OCI-LY7 (cell line): ENCODE measurements at regions not wholly inside any gene's neighbourhood (a gene's known extent, or its start where the extent isn't known, plus 50 kb on each side); places are given as distances from the start of the nearest gene placed in this dataset.

ENCODE experiments used
- BruUV-seq: library from RNA; stranded (reverse); fragments of 400-500 nt; replicated peaks from 2 replicates; lab custom pipeline; 2021; lab: Mats Ljungman, UMichigan
- CTCF ChIA-PET: fragments of 300-600 bp; sonication (Branson Sonifier 250); formaldehyde crosslinking; loops from one replicate; lab custom pipeline; 2022; ENCODE audit warnings: antibody characterized with exemption; ENCODE audit not compliant: unreplicated experiment; lab: Charles Lee
- POLR2A ChIA-PET: fragments of 300-600 bp; sonication (Branson Sonifier 250); formaldehyde crosslinking; loops from one replicate; lab custom pipeline; 2022; ENCODE audit warnings: antibody characterized with exemption; lab: Charles Lee
- DNase-seq: peaks from one replicate; pipeline ENCODE4 v3.0.0-alpha.2; 2015; ENCODE audit warnings: low spot score
- H2AFZ ChIP-seq: fragments of 200-600 bp; sonication (generic), shearing (Covaris generic); 2 replicates; pipeline ENCODE4 v1.6.1; 2014; ENCODE audit warnings: mild to moderate bottlenecking, antibody characterized with exemption, low read length, moderate library complexity
- H3K27ac ChIP-seq: fragments of 200-600 bp; sonication (generic); 2 replicates; pipeline ENCODE4 v1.5.1; 2014; ENCODE audit warnings: mixed run types, low read depth, mild to moderate bottlenecking, moderate library complexity, low read length, inconsistent platforms; ENCODE audit not compliant: poor library complexity, severe bottlenecking
- H3K36me3 ChIP-seq: fragments of 200-600 bp; sonication (generic); 2 replicates; pipeline ENCODE4 v1.6.1; 2014; ENCODE audit warnings: mild to moderate bottlenecking, antibody characterized with exemption, low read length, moderate library complexity, mixed read lengths; ENCODE audit not compliant: insufficient read depth
- H3K4me1 ChIP-seq: fragments of 200-600 bp; sonication (generic); 2 replicates; pipeline ENCODE4 v1.5.1; 2014; ENCODE audit warnings: mild to moderate bottlenecking, low read length; ENCODE audit not compliant: insufficient read depth, poor library complexity, severe bottlenecking
- H3K4me2 ChIP-seq: fragments of 200-600 bp; sonication (generic); 2 replicates; pipeline ENCODE4 v1.6.1; 2014; ENCODE audit warnings: mild to moderate bottlenecking, low read length
- H3K4me3 ChIP-seq: fragments of 200-600 bp; sonication (generic); 2 replicates; pipeline ENCODE4 v1.5.1; 2014; ENCODE audit warnings: mild to moderate bottlenecking, low read depth, low read length; ENCODE audit not compliant: poor library complexity, severe bottlenecking
- H3K79me2 ChIP-seq: fragments of 200-600 bp; sonication (generic); 2 replicates; pipeline ENCODE4 v1.6.1; 2016; ENCODE audit warnings: low read depth, mild to moderate bottlenecking, low read length, moderate library complexity, mixed read lengths; ENCODE audit not compliant: insufficient read depth
- H3K9me2 ChIP-seq: fragments of 200-600 bp; sonication (generic); 2 replicates; pipeline ENCODE4 v1.6.1; 2016; ENCODE audit warnings: mild to moderate bottlenecking, low read length, mixed read lengths; ENCODE audit not compliant: insufficient read depth
- H3K9me3 ChIP-seq: fragments of 200-600 bp; sonication (generic); 2 replicates; pipeline ENCODE4 v1.6.1; 2014; ENCODE audit warnings: mild to moderate bottlenecking, mixed run types, low read length, mixed read lengths
- H4K20me1 ChIP-seq: fragments of 200-600 bp; sonication (generic); 2 replicates; pipeline ENCODE4 v1.6.1; 2014; ENCODE audit warnings: mild to moderate bottlenecking, antibody characterized with exemption, low read length, moderate library complexity, mixed read lengths; ENCODE audit not compliant: insufficient read depth
- CTCF ChIP-seq: fragments of 200-600 bp; sonication (generic); conservative IDR thresholded peaks from 2 replicates; pipeline ENCODE4 v1.5.1; 2014; ENCODE audit warnings: mild to moderate bottlenecking, antibody characterized with exemption, low read length, moderate library complexity, mixed read lengths
- EZH2phosphoT487 ChIP-seq: fragments of 200-600 bp; sonication (generic); IDR thresholded peaks from 2 replicates; pipeline ENCODE4 v1.6.1; 2018; ENCODE audit warnings: low read depth, borderline replicate concordance, mild to moderate bottlenecking, mixed run types, antibody characterized with exemption, low read length, moderate library complexity, mixed read lengths
- intact Hi-C: fragments of 100-400 bp; cut with micrococcal nuclease; formaldehyde crosslinking; loops from one replicate; pipeline ENCODE4 v1.10.0; 2022; ENCODE audit not compliant: unreplicated experiment

GRCh38 chr4:148923881-148924280, 481.7 kb upstream of the NR3C2 start:
- Histone ChIP-seq H3K4me1 (no peaks in the 10 kb centered on the region), H3K4me2 (no peak overlapping the region), H4K20me1 (no peaks in the 10 kb centered on the region), H2AFZ (no peak overlapping the region), H3K79me2 (no peaks in the 10 kb centered on the region), H3K36me3 (no peaks in the 10 kb centered on the region), H3K27ac (no peak overlapping the region), H3K4me3 (no peak overlapping the region), H3K9me3 (no peaks in the 10 kb centered on the region), H3K9me2 (no peaks in the 10 kb centered on the region)
- no peak for DNase-seq
- ChIA-PET CTCF (no interaction called here), POLR2A (interaction anchor here (0.5 kb wide), 1 partner anchor 965 kb away, joined by 3 read pairs; no protein-coding TSS in a partner anchor)
- intact Hi-C loops, result no loop called here
- BruUV-seq, result no TSS peak
- TF ChIP-seq EZH2phosphoT487 (no peak), CTCF (no peak)

GRCh38 chr4:148922497-148922896, 480.3 kb upstream of the NR3C2 start:
- H3K4me1 ChIP-seq, result no peaks in the 10 kb centered on the region
- DNase-seq, result no peak
- no peak for TF ChIP-seq EZH2phosphoT487
- no peak for TF ChIP-seq CTCF
- no peaks in the 10 kb centered on the region for H3K79me2 ChIP-seq
- H3K36me3 ChIP-seq, result no peaks in the 10 kb centered on the region
- intact Hi-C loops, result no loop called here
- H3K4me2 ChIP-seq, result no peak overlapping the region
- ChIA-PET POLR2A (no interaction called here), CTCF (no interaction called here)
- no peak overlapping the region for H3K27ac ChIP-seq
- no peak overlapping the region for H3K4me3 ChIP-seq
- BruUV-seq, result no TSS peak
- no peaks in the 10 kb centered on the region for H3K9me3 ChIP-seq
- H4K20me1 ChIP-seq, result no peaks in the 10 kb centered on the region
- H3K9me2 ChIP-seq, result no peaks in the 10 kb centered on the region
- H2AFZ ChIP-seq, result no peak overlapping the region

GRCh38 chr4:148914734-148915133, 472.5 kb upstream of the NR3C2 start:
- BruUV-seq, result no TSS peak
- H3K27ac ChIP-seq, result no peak overlapping the region
- TF ChIP-seq EZH2phosphoT487 (no peak), CTCF (no peak)
- H4K20me1 ChIP-seq, result no peaks in the 10 kb centered on the region
- H3K79me2 ChIP-seq, result no peaks in the 10 kb centered on the region
- ChIA-PET POLR2A (no interaction called here), CTCF (no interaction called here)
- intact Hi-C loops, result no loop called here
- no peaks in the 10 kb centered on the region for H3K4me1 ChIP-seq
- no peak for DNase-seq
- no peak overlapping the region for H3K4me2 ChIP-seq
- no peaks in the 10 kb centered on the region for H3K9me3 ChIP-seq
- no peaks in the 10 kb centered on the region for H3K36me3 ChIP-seq
- no peaks in the 10 kb centered on the region for H3K9me2 ChIP-seq
- no peak overlapping the region for H2AFZ ChIP-seq
- no peak overlapping the region for H3K4me3 ChIP-seq
